T-cell (primary cell): ENCODE measurements at regions not wholly inside any gene's neighbourhood (a gene's known extent, or its start where the extent isn't known, plus 50 kb on each side); places are given as distances from the start of the nearest gene placed in this dataset.

ENCODE experiments used
- ATAC-seq, 4 experiments: fragments of 200-7000 bp in 3 of 4; fragments of 150-1000 bp in 1 of 4; cut with Tn5 transposase; replicated peaks in 1 of 4; 1 replicate in 3 of 4; 2 replicates in 1 of 4; pipeline ENCODE4 v1.10.0; 2021; ENCODE audit warnings: moderate library complexity in 3 of 4, mild to moderate bottlenecking in 2 of 4, moderate number of reproducible peaks in 1 of 4
- CTCF ChIA-PET, 2 donors: fragments of 300-600 bp; sonication (Branson Sonifier 250); formaldehyde crosslinking; loops; one replicate each; lab custom pipeline; 2022; ENCODE audit warnings: antibody characterized with exemption in 2 of 2; lab: Charles Lee
- POLR2A ChIA-PET, 2 donors: fragments of 300-600 bp; sonication (Branson Sonifier 250); formaldehyde crosslinking; loops; one replicate each; lab custom pipeline; 2022; ENCODE audit warnings: antibody characterized with exemption in 2 of 2; lab: Charles Lee
- DNase-seq, 35 experiments: peaks; one replicate each; pipeline versions ENCODE4 v3.0.0 to v3.0.0-alpha.2; 2013 to 2023
- H3K27ac ChIP-seq: one replicate; pipeline ENCODE4 v1.5.1; 2013; ENCODE audit warnings: low read length
- H3K27me3 ChIP-seq, 2 experiments: replicated peaks in 1 of 2; 1 replicate in 1 of 2; 2 replicates in 1 of 2; pipeline versions ENCODE4 v1.6.1 to v1.7.0; 2013; ENCODE audit warnings: low read length in 1 of 2, mixed read lengths in 1 of 2; ENCODE audit not compliant: control insufficient read depth in 2 of 2, insufficient read depth in 2 of 2; ENCODE audit errors: extremely low read depth in 1 of 2
- H3K36me3 ChIP-seq, 2 donors: 1 replicate in 1 of 2; 2 replicates in 1 of 2; pipeline versions ENCODE4 v1.6.1 to v1.7.0; 2013; ENCODE audit warnings: low read length in 1 of 2; ENCODE audit not compliant: control insufficient read depth in 2 of 2, insufficient read depth in 1 of 2; ENCODE audit errors: extremely low read depth in 1 of 2
- H3K4me1 ChIP-seq, 2 experiments: 1 replicate in 1 of 2; 2 replicates in 1 of 2; pipeline versions ENCODE4 v1.6.1 to v1.7.0; 2013; ENCODE audit warnings: low read length in 2 of 2, mixed read lengths in 1 of 2; ENCODE audit not compliant: insufficient read depth in 2 of 2, control insufficient read depth in 1 of 2; ENCODE audit errors: extremely low read depth in 1 of 2
- H3K4me3 ChIP-seq, 2 donors: 1 replicate in 1 of 2; 2 replicates in 1 of 2; pipeline versions ENCODE4 v1.5.1 to v1.7.0; 2013; ENCODE audit warnings: mild to moderate bottlenecking in 2 of 2, low read length in 1 of 2, moderate library complexity in 1 of 2; ENCODE audit not compliant: control insufficient read depth in 1 of 2; ENCODE audit errors: extremely low read depth in 1 of 2
- H3K9me3 ChIP-seq: 2 replicates; pipeline ENCODE4 v1.7.0; 2013
- H3K27ac Mint-ChIP-seq, 2 donors: one replicate each; pipeline ENCODE4 v1.8.0; 2020 to 2021; ENCODE audit warnings: mild to moderate bottlenecking in 2 of 2, mixed read lengths in 2 of 2
- H3K27me3 Mint-ChIP-seq, 2 donors: one replicate each; pipeline ENCODE4 v1.8.0; 2021 to 2022; ENCODE audit warnings: mixed read lengths in 2 of 2
- H3K36me3 Mint-ChIP-seq: one replicate; pipeline ENCODE4 v1.8.0; 2021; ENCODE audit warnings: mixed read lengths
- H3K4me1 Mint-ChIP-seq, 3 donors: one replicate each; pipeline ENCODE4 v1.8.0; 2020 to 2022; ENCODE audit warnings: mixed read lengths in 3 of 3, mild to moderate bottlenecking in 1 of 3
- H3K4me3 Mint-ChIP-seq, 3 donors: one replicate each; pipeline ENCODE4 v1.8.0; 2020 to 2022; ENCODE audit warnings: mild to moderate bottlenecking in 3 of 3, mixed read lengths in 3 of 3, moderate library complexity in 3 of 3
- H3K9me3 Mint-ChIP-seq, 3 donors: one replicate each; pipeline ENCODE4 v1.8.0; 2020 to 2022; ENCODE audit warnings: mixed read lengths in 3 of 3
- WGBS: methylation state at CpG from one replicate; pipeline ENCODE4 v1.1.5; 2013; ENCODE audit warnings: missing lambda C conversion rate; ENCODE audit not compliant: insufficient coverage; 5-methylcytosine and 5-hydroxymethylcytosine counted together

GRCh38 chr2:147615726-147616125 lies 229.1 kb upstream of the ACVR2A start:
- H3K36me3 ChIP-seq = no peaks in the 10 kb centered on the region
- no peaks in the 10 kb centered on the region for H3K9me3 Mint-ChIP-seq
- no peak overlapping the region for H3K27ac Mint-ChIP-seq
- DNase-seq (no peak), ATAC-seq (no peak)
- H3K9me3 ChIP-seq = no peaks in the 10 kb centered on the region
- POLR2A ChIA-PET = no interaction called here
- no peaks in the 10 kb centered on the region for H3K27me3 Mint-ChIP-seq
- H3K4me1 Mint-ChIP-seq = no peaks in the 10 kb centered on the region
- CTCF ChIA-PET = no interaction called here
- H3K36me3 Mint-ChIP-seq = no peaks in the 10 kb centered on the region
- no peak overlapping the region for H3K4me3 ChIP-seq
- no peaks in the 10 kb centered on the region for H3K4me1 ChIP-seq
- no peak overlapping the region for H3K4me3 Mint-ChIP-seq
- no peaks in the 10 kb centered on the region for H3K27me3 ChIP-seq
- WGBS = 92% methylated on average over 2 of the region's 2 CpGs
- H3K27ac ChIP-seq = no peak overlapping the region

GRCh38 chr2:147614979-147615470 lies 229.8 kb upstream of the ACVR2A start:
- no peaks in the 10 kb centered on the region for H3K27me3 Mint-ChIP-seq
- H3K4me1 Mint-ChIP-seq = no peaks in the 10 kb centered on the region
- Histone ChIP-seq H3K4me3 (no peak overlapping the region), H3K27ac (no peak overlapping the region), H3K9me3 (no peaks in the 10 kb centered on the region), H3K36me3 (no peaks in the 10 kb centered on the region), H3K4me1 (no peaks in the 10 kb centered on the region), H3K27me3 (no peaks in the 10 kb centered on the region)
- DNase-seq = no peak
- H3K4me3 Mint-ChIP-seq = no peak overlapping the region
- ChIA-PET POLR2A (interaction anchor here in 1 of 2 donors (0.6 kb wide), 2 partner anchors 89 to 191 kb away, joined by 3 read pairs; no protein-coding TSS in a partner anchor), CTCF (no interaction called here)
- ATAC-seq = no peak
- no peaks in the 10 kb centered on the region for H3K9me3 Mint-ChIP-seq
- 80% methylated on average over 1 of the region's 4 CpGs for WGBS
- no peak overlapping the region for H3K27ac Mint-ChIP-seq
- H3K36me3 Mint-ChIP-seq = no peaks in the 10 kb centered on the region

DNA sequence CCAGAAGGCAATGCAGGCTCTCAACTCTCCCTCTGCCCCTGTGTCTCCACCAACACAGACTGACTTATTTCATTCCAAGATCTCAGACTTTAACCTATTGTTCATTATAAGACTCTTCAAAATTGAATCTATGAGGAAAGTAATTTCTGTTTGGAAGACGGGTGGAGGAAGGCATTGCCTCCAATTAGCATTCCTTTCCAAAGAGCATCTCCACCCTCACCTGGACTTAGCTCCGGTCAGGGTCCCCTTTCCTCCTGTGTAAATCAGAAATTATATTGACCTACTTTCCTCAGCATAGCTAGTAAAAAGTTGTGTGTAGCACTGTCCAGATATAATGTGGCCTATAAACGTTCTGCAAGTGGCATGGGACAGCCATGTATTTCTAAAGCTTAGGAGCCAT lies 230.4 kb upstream of the ACVR2A start:
- Histone ChIP-seq H3K27me3 (no peaks in the 10 kb centered on the region), H3K9me3 (no peaks in the 10 kb centered on the region), H3K4me3 (no peak overlapping the region), H3K27ac (no peak overlapping the region), H3K36me3 (no peaks in the 10 kb centered on the region), H3K4me1 (no peaks in the 10 kb centered on the region)
- ChIA-PET CTCF (no interaction called here), POLR2A (interaction anchor here in 1 of 2 donors (0.6 kb wide), 1 partner anchor 89 kb away, joined by 3 read pairs; no protein-coding TSS in a partner anchor)
- H3K4me1 Mint-ChIP-seq = no peaks in the 10 kb centered on the region
- no peak for ATAC-seq
- H3K9me3 Mint-ChIP-seq = no peaks in the 10 kb centered on the region
- no peaks in the 10 kb centered on the region for H3K27me3 Mint-ChIP-seq
- no CpG with 5 or more reads among the region's 3 CpGs for WGBS
- H3K4me3 Mint-ChIP-seq = no peak overlapping the region
- no peaks in the 10 kb centered on the region for H3K36me3 Mint-ChIP-seq
- DNase-seq = no peak
- no peak overlapping the region for H3K27ac Mint-ChIP-seq

DNA sequence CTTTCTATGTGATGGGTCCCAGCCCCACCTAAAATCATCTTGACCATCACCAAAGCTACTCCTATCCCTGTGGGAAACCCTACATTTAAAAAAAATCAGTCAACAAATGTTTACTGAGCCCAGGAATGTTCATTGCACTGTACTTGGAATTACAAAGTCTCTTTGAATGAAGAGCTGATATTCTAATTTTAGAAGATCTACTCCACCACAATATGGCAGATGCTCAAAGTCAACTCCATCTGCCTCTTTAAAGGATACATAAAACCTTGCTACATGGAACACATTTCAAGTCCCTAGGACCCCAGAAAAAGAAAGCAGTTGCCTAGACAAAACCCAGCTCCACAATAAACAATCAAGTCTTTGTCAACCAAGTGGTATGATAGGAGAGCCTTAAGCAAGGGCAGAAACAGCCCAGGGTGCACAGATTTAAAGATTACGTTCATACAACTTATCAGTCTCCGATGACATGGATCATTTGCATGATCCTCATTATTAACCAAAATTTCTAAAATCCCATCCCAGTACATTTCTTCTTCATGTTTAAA lies 234.3 kb upstream of the ACVR2A start:
- no peak overlapping the region for H3K4me3 Mint-ChIP-seq
- Histone ChIP-seq H3K9me3 (no peaks in the 10 kb centered on the region), H3K4me1 (no peaks in the 10 kb centered on the region), H3K36me3 (no peaks in the 10 kb centered on the region), H3K27me3 (no peaks in the 10 kb centered on the region), H3K4me3 (no peak overlapping the region), H3K27ac (no peak overlapping the region)
- CTCF ChIA-PET = interaction anchor here in 1 of 2 donors (0.6 kb wide), 1 partner anchor 173 kb away, joined by 6 read pairs; no protein-coding TSS in a partner anchor
- H3K36me3 Mint-ChIP-seq = no peaks in the 10 kb centered on the region
- peaks cover 0 to 4% (median 0%) of the 10 kb centered on the region in 3 donors for H3K4me1 Mint-ChIP-seq
- no peak for DNase-seq
- no peaks in the 10 kb centered on the region for H3K9me3 Mint-ChIP-seq
- POLR2A ChIA-PET = no interaction called here
- no peak overlapping the region for H3K27ac Mint-ChIP-seq
- 100% methylated on average over 1 of the region's 2 CpGs for WGBS
- no peaks in the 10 kb centered on the region for H3K27me3 Mint-ChIP-seq
- ATAC-seq = no peak

DNA sequence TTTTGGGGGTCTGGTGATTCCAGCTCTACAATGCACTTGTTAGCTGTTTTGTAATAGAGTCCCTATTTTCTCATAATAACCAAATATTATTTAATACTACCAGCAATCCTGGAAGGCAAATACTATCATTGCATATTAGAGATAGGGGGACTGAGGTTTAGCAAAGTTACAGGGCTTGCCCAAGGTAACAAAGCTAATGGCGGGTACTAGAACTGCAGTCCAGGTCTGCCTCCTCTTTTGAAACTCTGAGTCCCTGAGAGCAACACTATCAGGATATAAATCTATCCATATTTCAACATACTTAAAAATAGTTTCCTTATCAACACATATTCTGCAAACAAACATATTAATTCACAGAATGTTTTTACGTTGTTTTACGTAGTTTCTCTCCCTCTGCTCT lies 235.5 kb upstream of the ACVR2A start:
- H3K9me3 ChIP-seq = no peaks in the 10 kb centered on the region
- H3K4me1 ChIP-seq = no peaks in the 10 kb centered on the region
- Mint-ChIP-seq H3K36me3 (no peaks in the 10 kb centered on the region), H3K27ac (no peak overlapping the region), H3K4me1 (peaks cover 0 to 4% (median 0%) of the 10 kb centered on the region in 3 donors), H3K4me3 (no peak overlapping the region), H3K9me3 (no peaks in the 10 kb centered on the region), H3K27me3 (no peaks in the 10 kb centered on the region)
- H3K36me3 ChIP-seq = no peaks in the 10 kb centered on the region
- no peak overlapping the region for H3K4me3 ChIP-seq
- DNase-seq = no peak
- no peaks in the 10 kb centered on the region for H3K27me3 ChIP-seq
- ATAC-seq = no peak
- WGBS = 96% methylated on average over 3 of the region's 3 CpGs
- H3K27ac ChIP-seq = no peak overlapping the region
- CTCF ChIA-PET = no interaction called here
- POLR2A ChIA-PET = interaction anchor here in 1 of 2 donors (0.6 kb wide), 1 partner anchor 253 kb away, joined by 3 read pairs; no protein-coding TSS in a partner anchor

DNA sequence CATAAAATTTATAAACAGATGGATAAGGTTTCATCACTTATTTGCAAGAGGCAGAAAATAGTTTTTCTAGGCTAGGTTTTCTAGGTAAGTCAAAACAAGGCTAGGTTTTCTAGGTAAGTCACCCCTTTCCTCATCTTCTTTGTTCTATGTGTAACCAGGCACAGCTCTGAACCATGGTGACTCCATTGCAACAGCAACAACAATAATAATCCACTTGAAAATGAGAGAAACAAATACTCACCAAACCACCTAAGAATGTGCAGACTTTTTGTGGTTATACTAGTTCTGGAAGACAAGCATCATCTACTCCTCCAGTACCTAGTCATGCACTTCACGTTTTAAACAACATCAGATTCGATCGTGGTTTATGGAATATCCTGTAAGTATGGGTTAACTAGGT lies 237.4 kb upstream of the ACVR2A start:
- no peaks in the 10 kb centered on the region for H3K36me3 Mint-ChIP-seq
- POLR2A ChIA-PET = no interaction called here
- no peaks in the 10 kb centered on the region for H3K36me3 ChIP-seq

More for the DNA sequence above, 237.4 kb upstream of the ACVR2A start:
- no peak overlapping the region for H3K4me3 ChIP-seq
- ATAC-seq (no peak), DNase-seq (no peak)
- H3K4me1 Mint-ChIP-seq = peaks cover 0 to 4% (median 0%) of the 10 kb centered on the region in 3 donors
- no peaks in the 10 kb centered on the region for H3K4me1 ChIP-seq
- CTCF ChIA-PET = no interaction called here
- no peaks in the 10 kb centered on the region for H3K27me3 Mint-ChIP-seq
- no peak overlapping the region for H3K27ac Mint-ChIP-seq
- no peak overlapping the region for H3K27ac ChIP-seq
- H3K9me3 ChIP-seq = no peaks in the 10 kb centered on the region
- no peak overlapping the region for H3K4me3 Mint-ChIP-seq
- peaks cover 0 to 3% (median 0%) of the 10 kb centered on the region in 3 donors for H3K9me3 Mint-ChIP-seq
- WGBS = no CpG with 5 or more reads among the region's 3 CpGs
- no peaks in the 10 kb centered on the region for H3K27me3 ChIP-seq
